ENCODE measurements at regions not wholly inside any gene's neighbourhood (a gene's known extent, or its start where the extent isn't known, plus 50 kb on each side); places are given as distances from the start of the nearest gene placed in this dataset.

DNA sequence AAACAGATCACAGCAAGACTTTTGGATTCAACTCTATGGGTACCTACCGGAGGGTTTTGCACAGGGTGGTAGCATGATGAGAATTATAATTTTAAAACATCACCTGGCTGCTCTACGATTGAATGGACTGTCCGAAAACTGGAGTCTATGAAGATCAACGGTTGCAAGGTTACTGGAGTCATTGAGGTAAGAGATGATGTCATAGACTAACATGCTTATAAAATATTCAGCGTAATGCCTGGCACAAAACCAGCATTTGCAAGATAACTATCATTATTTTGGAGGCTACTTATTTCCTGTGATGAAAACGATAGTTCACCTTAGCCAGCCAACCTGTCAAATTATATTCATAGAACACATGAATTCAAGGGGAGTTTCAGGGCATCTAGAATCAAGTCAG lies 580.6 kb upstream of the TBX3 start:
- in situ Hi-C loops (cut with MboI; ENCODE audit: low pct_ligation_motif_present in 1 of 4, low pct_unique_long_range_greater_than_20kb in 1 of 4, low sequenced_read_pairs in 3 of 4) = no loop called here
- intact Hi-C loops (cut with DNase I; ENCODE audit: low total_unique reads) = no loop called here
- no peak for DNase-seq
- Histone ChIP-seq H3K4me3 (no peak overlapping the region), H3K9me3 (no peaks in the 10 kb centered on the region), H3K27ac (no peak overlapping the region), H3K27me3 (no peaks in the 10 kb centered on the region), H3K36me3 (no peaks in the 10 kb centered on the region), H3K4me1 (peaks cover 0 to 30% (median 21%) of the 10 kb centered on the region in 4 donors)
- TF ChIP-seq EP300 (IDR thresholded peaks at IDR 0.05; ENCODE audit: low read depth) (no peak), POLR2A (IDR thresholded peaks at IDR 0.05) (no peak), POLR2AphosphoS5 (IDR thresholded peaks at IDR 0.05) (no peak)
- TF ChIP-seq, protein P1, sequence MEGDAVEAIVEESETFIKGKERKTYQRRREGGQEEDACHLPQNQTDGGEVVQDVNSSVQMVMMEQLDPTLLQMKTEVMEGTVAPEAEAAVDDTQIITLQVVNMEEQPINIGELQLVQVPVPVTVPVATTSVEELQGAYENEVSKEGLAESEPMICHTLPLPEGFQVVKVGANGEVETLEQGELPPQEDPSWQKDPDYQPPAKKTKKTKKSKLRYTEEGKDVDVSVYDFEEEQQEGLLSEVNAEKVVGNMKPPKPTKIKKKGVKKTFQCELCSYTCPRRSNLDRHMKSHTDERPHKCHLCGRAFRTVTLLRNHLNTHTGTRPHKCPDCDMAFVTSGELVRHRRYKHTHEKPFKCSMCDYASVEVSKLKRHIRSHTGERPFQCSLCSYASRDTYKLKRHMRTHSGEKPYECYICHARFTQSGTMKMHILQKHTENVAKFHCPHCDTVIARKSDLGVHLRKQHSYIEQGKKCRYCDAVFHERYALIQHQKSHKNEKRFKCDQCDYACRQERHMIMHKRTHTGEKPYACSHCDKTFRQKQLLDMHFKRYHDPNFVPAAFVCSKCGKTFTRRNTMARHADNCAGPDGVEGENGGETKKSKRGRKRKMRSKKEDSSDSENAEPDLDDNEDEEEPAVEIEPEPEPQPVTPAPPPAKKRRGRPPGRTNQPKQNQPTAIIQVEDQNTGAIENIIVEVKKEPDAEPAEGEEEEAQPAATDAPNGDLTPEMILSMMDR (IDR thresholded peaks at IDR 0.05) = no peak
- WGBS, 2 donors (ENCODE audit: low coverage in 1 of 2) = 81 to 83% methylated on average over 5 to 6 of the region's 6 CpGs

DNA sequence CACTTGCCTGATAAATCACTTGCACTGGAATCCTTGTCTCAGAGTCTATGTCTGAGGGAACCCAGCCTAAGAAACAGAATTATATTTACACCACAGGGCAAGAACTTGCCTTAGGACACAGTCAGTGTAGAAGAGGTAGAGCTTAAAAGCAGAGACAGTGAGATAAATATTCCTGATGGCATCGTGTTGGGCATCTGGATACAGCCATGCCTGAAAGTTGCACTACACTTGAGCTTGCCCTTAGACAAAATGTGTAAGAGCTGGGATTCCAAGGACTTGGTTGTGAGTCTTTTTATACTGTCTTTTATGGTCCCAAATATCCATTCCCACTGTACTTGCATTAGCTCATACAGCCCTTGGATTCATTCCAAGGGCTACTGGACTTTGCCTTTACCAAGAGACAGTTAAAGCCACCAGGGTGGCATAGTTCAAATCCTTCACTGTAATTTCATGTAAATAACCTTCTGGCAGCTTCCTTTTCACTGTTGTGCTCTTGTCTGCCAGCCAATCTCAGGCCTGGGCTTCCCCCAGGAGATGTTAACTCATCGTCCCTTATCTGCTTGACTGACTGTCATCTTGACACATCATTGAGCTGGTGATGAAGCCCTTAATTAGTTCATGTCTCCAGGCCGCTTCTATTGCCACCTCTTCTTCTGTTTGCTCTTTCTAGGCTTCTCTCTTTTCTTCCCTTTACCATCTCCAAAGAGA lies 577.9 kb upstream of the TBX3 start:
- in situ Hi-C loops (cut with MboI; ENCODE audit: low pct_ligation_motif_present in 1 of 4, low pct_unique_long_range_greater_than_20kb in 1 of 4, low sequenced_read_pairs in 3 of 4) = no loop called here
- H3K9me3 ChIP-seq = no peaks in the 10 kb centered on the region
- DNase-seq = peak; percentile 67
- H3K4me1 ChIP-seq = peaks cover 0 to 43% (median 25%) of the 10 kb centered on the region in 4 donors
- peak overlapping the region; percentile 30 to 59 (median 40) for H3K27ac ChIP-seq
- TF ChIP-seq POLR2A (IDR thresholded peaks at IDR 0.05) (no peak), POLR2AphosphoS5 (IDR thresholded peaks at IDR 0.05) (peak in 1 of 3 donors; percentile 57), EP300 (IDR thresholded peaks at IDR 0.05; ENCODE audit: low read depth) (peak; percentile 42)
- TF ChIP-seq, protein P1 (IDR thresholded peaks at IDR 0.05) = no peak
- intact Hi-C loops (cut with DNase I; ENCODE audit: low total_unique reads) = no loop called here
- 40 to 59% methylated on average over 2 to 3 of the region's 3 CpGs for whole genome bisulfite sequencing, 2 donors (ENCODE audit: low coverage in 1 of 2)
- no peaks in the 10 kb centered on the region for H3K36me3 ChIP-seq
- no peaks in the 10 kb centered on the region for H3K27me3 ChIP-seq
- H3K4me3 ChIP-seq = no peak overlapping the region

DNA sequence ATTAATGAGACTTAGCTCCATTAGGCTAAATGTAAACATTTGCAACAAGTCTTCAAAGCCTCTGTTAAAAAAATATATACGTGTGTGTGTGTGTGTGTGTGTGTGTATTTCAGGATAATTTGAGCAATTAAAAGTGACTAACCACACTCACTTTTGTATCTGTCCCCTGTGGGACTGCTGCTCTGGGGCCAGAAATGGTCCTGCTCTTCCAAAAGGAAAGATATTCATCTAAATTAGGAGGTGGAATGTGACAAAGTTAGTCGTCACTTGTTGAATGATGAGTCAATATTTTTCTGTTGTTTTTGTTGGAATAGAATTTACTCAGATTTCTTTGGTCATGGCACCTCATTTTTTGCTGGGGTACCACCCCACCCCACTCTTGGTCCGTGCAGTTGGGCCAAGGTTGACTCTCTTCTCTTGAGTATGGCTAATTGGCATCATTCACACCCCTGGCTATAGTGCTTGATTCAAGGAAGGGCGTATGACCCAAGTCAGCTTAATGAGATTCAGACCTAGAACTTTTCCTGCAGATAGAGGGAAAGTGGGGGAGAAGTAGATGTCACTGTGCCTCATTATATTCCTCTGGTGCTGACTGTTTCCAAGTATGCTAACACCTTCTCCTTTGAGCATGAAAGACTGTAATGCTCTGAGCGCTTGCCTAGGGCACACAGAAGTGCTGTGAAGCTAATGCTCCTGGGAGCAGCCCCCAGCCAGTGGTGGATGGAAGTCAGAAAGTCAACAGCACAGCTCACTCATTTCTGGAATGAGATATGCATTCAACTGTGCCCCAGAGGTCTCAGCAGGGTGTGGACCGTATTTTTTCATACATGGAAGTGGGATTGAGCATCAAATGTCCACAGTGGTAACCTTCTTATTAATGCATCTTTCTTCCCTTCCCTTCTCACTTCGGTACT lies 577.0 kb upstream of the TBX3 start:
- H3K36me3 ChIP-seq = no peaks in the 10 kb centered on the region
- intact Hi-C loops (cut with DNase I; ENCODE audit: low total_unique reads) = no loop called here
- H3K27ac ChIP-seq = peak overlapping the region in 2 of 4 donors; percentile 20 to 59
- H3K4me3 ChIP-seq = no peak overlapping the region
- no peak for DNase-seq
- H3K9me3 ChIP-seq = no peaks in the 10 kb centered on the region
- TF ChIP-seq EP300 (IDR thresholded peaks at IDR 0.05; ENCODE audit: low read depth) = no peak
- TF ChIP-seq, protein P1 (IDR thresholded peaks at IDR 0.05) = no peak
- no peak for TF ChIP-seq POLR2A (IDR thresholded peaks at IDR 0.05)
- no peak for TF ChIP-seq POLR2AphosphoS5 (IDR thresholded peaks at IDR 0.05)
- no peaks in the 10 kb centered on the region for H3K27me3 ChIP-seq
- 36 to 43% methylated on average over 2 to 7 of the region's 7 CpGs for WGBS, 2 donors (ENCODE audit: low coverage in 1 of 2)
- in situ Hi-C loops (cut with MboI; ENCODE audit: low pct_ligation_motif_present in 1 of 4, low pct_unique_long_range_greater_than_20kb in 1 of 4, low sequenced_read_pairs in 3 of 4) = no loop called here
- peaks cover 0 to 43% (median 25%) of the 10 kb centered on the region in 4 donors for H3K4me1 ChIP-seq
